ENCODE measurements at regions not wholly inside any gene's neighbourhood (a gene's known extent, or its start where the extent isn't known, plus 50 kb on each side); places are given as distances from the start of the nearest gene placed in this dataset.

- TF ChIP-seq CTCF (IDR thresholded peaks at IDR 0.05), result no peak
Observed at GRCh38 chr12:5374713-5375112, 57.2 kb upstream of the NTF3 start.

GRCh38 chr12:5375547-5376295, 56.2 kb upstream of the NTF3 start:
- no peak overlapping the region for H3K4me3 ChIP-seq
- no peak for DNase-seq (ENCODE audit: low spot score)
- TF ChIP-seq CTCF (IDR thresholded peaks at IDR 0.05), result no peak
- H3K27ac ChIP-seq, result no peak overlapping the region

More at GRCh38 chr12:5374713-5375112, 57.2 kb upstream of the NTF3 start:
- Histone ChIP-seq H3K27ac (no peak overlapping the region), H3K4me3 (no peak overlapping the region)
- DNase-seq (ENCODE audit: low spot score), result no peak

GRCh38 chr12:5376591-5377207, 55.2 kb upstream of the NTF3 start:
- no peak for TF ChIP-seq CTCF (IDR thresholded peaks at IDR 0.05)
- Histone ChIP-seq H3K4me3 (no peak overlapping the region), H3K27ac (no peak overlapping the region)
- no peak for DNase-seq (ENCODE audit: low spot score)

GRCh38 chr12:5377997-5378592, 53.8 kb upstream of the NTF3 start:
- no peak for TF ChIP-seq CTCF (IDR thresholded peaks at IDR 0.05)
- no peak for DNase-seq (ENCODE audit: low spot score)
- no peak overlapping the region for H3K27ac ChIP-seq
- no peak overlapping the region for H3K4me3 ChIP-seq

GRCh38 chr12:5379749-5380496, 52.0 kb upstream of the NTF3 start:
- Histone ChIP-seq H3K27ac (no peak overlapping the region), H3K4me3 (no peak overlapping the region)
- DNase-seq (ENCODE audit: low spot score), result no peak
- TF ChIP-seq CTCF (IDR thresholded peaks at IDR 0.05), result no peak
